Activated naive CD8-positive, alpha-beta T cell treated with anti-CD3 and anti-CD28 coated beads, Interleukin-2, amount 50 U/mL, for 24 hours (primary cell): ENCODE measurements at regions not wholly inside any gene's neighbourhood (a gene's known extent, or its start where the extent isn't known, plus 50 kb on each side); places are given as distances from the start of the nearest gene placed in this dataset.
A peak's percentile ranks its signal among the peaks of the same experiment; 100 is the strongest.

Experiments used
- ATAC-seq: fragments of 150-1000 bp; cut with Tn5 transposase; one replicate; pipeline ENCODE4 v1.10.0; 2021
- DNase-seq: peaks from one replicate; pipeline ENCODE4 v3.0.0; 2021
- H3K27ac Mint-ChIP-seq: one replicate; pipeline ENCODE4 v1.8.0; 2021; ENCODE audit warnings: mild to moderate bottlenecking, mixed read lengths
- H3K27me3 Mint-ChIP-seq: one replicate; pipeline ENCODE4 v1.8.0; 2021; ENCODE audit warnings: mixed read lengths
- H3K36me3 Mint-ChIP-seq: one replicate; pipeline ENCODE4 v1.8.0; 2021; ENCODE audit warnings: low read depth, mixed read lengths
- H3K4me1 Mint-ChIP-seq: one replicate; pipeline ENCODE4 v1.8.0; 2021; ENCODE audit warnings: mixed read lengths
- H3K4me3 Mint-ChIP-seq: one replicate; pipeline ENCODE4 v1.8.0; 2021; ENCODE audit warnings: mild to moderate bottlenecking, moderate library complexity, mixed read lengths
- H3K9me3 Mint-ChIP-seq: one replicate; pipeline ENCODE4 v1.8.0; 2021; ENCODE audit warnings: mixed read lengths

DNA sequence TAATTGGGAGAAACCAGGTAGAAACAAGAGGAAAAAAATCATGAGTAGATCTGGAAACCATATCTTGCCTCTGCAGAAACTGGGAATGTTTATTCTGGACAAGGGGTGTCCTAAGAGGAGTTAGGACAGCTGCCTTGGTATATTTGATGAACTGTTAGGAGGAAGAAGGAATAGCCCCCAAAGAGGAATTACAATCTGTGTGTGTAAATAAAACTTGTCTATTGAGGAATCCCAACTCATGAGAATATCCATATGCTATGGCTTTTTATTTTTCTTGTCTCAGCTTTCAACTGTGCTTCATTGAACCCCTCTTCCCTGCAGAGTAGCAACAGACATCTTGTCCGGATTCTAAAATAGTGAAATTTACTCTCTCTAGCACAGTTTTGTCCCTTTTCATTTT is 423.5 kb upstream of the SLC14A2 start:
- Mint-ChIP-seq H3K4me1 (no peaks in the 10 kb centered on the region), H3K36me3 (no peaks in the 10 kb centered on the region), H3K9me3 (no peaks in the 10 kb centered on the region), H3K27me3 (no peaks in the 10 kb centered on the region), H3K4me3 (no peak overlapping the region), H3K27ac (no peak overlapping the region)
- DNase-seq (no peak), ATAC-seq (no peak)

DNA sequence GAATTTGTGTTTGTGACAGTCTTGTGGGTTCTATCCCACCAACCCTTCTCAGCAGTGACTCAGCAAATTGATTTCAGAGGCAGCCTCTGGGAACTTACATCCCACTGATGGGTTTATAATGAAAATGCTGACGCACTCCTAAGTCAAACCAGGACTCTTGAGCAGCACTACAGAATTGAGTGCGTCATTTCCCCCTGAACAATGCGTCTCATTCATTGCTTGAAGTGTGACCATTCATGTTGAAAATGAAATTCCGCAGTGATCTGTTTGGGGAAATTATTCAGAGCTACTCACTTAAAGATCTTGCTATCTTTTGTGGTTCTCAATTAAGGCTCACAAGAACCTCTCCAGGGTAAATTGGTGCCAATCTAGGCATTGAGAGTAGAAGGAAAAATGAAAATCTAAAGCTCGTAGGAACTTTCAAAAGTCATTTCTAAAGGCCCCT is 417.7 kb upstream of the SLC14A2 start:
- no peaks in the 10 kb centered on the region for H3K9me3 Mint-ChIP-seq
- H3K4me3 Mint-ChIP-seq: no peak overlapping the region
- no peaks in the 10 kb centered on the region for H3K36me3 Mint-ChIP-seq
- no peaks in the 10 kb centered on the region for H3K4me1 Mint-ChIP-seq
- peaks cover 9% of the 10 kb centered on the region for H3K27me3 Mint-ChIP-seq
- ATAC-seq (no peak), DNase-seq (no peak)
- no peak overlapping the region for H3K27ac Mint-ChIP-seq

DNA sequence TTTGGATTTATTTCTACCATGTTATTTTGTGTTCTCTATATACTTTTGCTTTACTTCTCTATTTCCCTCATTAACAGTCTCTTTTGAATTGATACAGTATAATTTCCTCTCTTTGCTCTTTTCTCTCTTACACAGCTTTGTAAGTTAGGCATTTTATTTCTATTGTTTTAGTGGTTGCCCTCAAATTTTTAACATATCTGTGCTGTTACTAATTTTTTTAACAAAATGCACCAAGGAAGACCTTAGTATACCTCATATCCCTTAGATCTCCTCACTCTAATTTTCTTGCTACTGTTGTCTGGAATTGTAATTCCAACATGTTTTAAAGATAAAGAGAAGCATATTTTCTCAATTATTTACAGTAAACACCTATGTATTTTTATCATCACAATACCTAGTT is 416.8 kb upstream of the SLC14A2 start:
- H3K4me1 Mint-ChIP-seq: no peaks in the 10 kb centered on the region
- no peak overlapping the region for H3K27ac Mint-ChIP-seq
- H3K9me3 Mint-ChIP-seq: no peaks in the 10 kb centered on the region
- no peak overlapping the region for H3K4me3 Mint-ChIP-seq
- peaks cover 9% of the 10 kb centered on the region for H3K27me3 Mint-ChIP-seq
- no peaks in the 10 kb centered on the region for H3K36me3 Mint-ChIP-seq
- no peak for DNase-seq
- no peak for ATAC-seq

DNA sequence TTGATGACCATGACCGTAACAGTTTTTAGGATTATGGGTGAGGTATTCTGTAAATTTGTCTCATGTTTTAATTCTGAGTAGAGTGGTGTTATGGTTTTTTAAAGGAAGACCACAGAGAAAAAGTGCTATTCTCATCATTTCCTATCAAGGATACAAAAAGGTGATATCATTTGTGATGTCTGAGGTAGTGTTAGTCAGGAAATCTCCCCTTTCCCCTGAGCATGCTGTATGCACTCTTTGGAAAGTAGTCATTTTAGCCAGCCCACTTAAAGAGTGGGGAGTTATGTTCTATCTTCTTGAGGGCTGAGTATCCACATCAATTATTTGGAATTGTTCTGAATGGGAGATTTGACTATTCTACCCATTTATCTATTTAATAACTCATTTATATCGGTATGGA is 414.2 kb upstream of the SLC14A2 start:
- H3K4me1 Mint-ChIP-seq: no peaks in the 10 kb centered on the region
- H3K36me3 Mint-ChIP-seq: no peaks in the 10 kb centered on the region
- H3K4me3 Mint-ChIP-seq: no peak overlapping the region
- no peak overlapping the region for H3K27ac Mint-ChIP-seq
- no peak for DNase-seq
- no peaks in the 10 kb centered on the region for H3K9me3 Mint-ChIP-seq
- H3K27me3 Mint-ChIP-seq: peaks cover 9% of the 10 kb centered on the region
- no peak for ATAC-seq

DNA sequence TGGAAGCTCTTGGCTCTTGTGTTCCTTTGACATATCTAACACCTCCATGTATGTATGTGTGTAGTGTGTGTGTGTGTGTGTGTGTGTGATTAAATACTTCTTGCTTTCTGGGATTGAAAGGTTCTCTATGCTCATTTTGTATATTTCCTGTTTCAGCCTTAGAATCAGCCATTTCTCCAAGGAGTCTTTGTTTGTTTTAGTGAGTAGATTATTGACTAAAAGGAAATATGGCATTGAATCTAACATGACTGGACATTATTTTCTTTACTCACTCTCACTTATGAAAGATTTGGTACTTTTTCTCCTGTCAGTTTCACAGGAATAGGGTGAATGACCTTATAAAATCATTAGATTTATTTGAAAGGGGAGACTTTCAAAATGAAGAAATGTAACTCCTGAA is 413.8 kb upstream of the SLC14A2 start:
- Mint-ChIP-seq H3K9me3 (no peaks in the 10 kb centered on the region), H3K27me3 (peaks cover 9% of the 10 kb centered on the region), H3K36me3 (no peaks in the 10 kb centered on the region), H3K4me1 (no peaks in the 10 kb centered on the region), H3K4me3 (no peak overlapping the region), H3K27ac (no peak overlapping the region)
- ATAC-seq (no peak), DNase-seq (no peak)

DNA sequence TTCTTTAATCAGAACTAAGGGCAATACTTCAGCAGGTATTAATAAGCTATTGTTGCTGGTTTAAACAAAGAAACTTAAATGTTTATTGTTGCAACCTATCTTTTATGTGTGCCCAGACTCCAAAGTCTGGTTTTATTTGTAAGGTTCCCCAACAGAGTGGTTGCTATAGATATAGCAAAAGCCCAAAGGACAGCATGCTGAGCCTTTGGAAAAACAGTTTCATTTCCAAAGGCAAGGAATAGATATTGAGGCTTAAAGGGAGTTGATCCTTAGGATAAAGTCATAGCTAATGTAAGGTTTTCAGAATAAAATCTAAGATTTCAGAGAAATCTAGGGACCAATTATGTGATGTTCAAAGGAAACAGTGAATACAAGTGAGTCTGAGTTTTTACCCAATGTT is 413.2 kb upstream of the SLC14A2 start:
- Mint-ChIP-seq H3K27me3 (peaks cover 10% of the 10 kb centered on the region), H3K4me3 (no peak overlapping the region), H3K27ac (no peak overlapping the region), H3K4me1 (no peaks in the 10 kb centered on the region), H3K36me3 (no peaks in the 10 kb centered on the region), H3K9me3 (no peaks in the 10 kb centered on the region)
- ATAC-seq (no peak), DNase-seq (no peak)

DNA sequence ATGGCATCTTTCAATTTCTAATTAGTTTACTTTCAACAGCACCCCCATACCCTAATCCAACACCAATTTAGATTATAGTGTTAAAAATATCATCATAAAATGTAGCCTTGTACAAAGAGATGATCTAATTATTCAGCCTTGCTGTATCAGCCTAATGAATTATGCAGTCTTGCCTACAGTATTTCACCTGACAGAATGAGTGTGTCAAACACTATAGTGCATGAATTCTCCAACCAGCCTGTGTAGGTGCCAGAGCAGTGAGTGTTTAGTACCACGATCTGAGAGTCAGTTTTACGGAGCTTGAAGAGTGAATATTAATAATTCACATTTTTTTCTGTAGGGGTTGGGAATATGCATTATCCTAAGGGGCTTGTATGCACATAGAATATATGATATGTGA is 411.6 kb upstream of the SLC14A2 start:
- ATAC-seq: no peak
- no peak overlapping the region for H3K27ac Mint-ChIP-seq
- no peaks in the 10 kb centered on the region for H3K9me3 Mint-ChIP-seq
- H3K4me1 Mint-ChIP-seq: no peaks in the 10 kb centered on the region
- no peak overlapping the region for H3K4me3 Mint-ChIP-seq
- no peaks in the 10 kb centered on the region for H3K36me3 Mint-ChIP-seq
- H3K27me3 Mint-ChIP-seq: peaks cover 8% of the 10 kb centered on the region
- no peak for DNase-seq

DNA sequence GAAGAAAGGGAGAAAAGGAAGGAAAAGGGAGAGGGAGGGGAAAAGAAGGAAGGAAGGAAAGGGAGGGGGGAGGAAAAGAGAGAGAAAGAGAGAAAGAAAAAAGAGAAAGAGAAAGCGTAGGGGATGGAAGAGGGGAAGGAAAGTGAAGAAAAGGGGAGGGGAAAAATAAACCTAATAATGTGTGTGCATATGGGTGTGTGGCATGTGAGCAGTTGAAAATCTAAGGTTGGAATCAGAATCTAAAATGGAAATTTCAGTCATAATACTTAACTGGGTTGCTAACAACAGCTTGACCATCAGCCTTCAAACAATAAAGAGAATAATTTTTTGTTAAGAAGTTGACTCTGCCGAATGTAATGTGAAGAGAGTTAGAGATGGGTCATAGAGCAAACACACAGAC is 407.9 kb upstream of the SLC14A2 start:
- Mint-ChIP-seq H3K4me1 (no peaks in the 10 kb centered on the region), H3K27me3 (peaks cover 4% of the 10 kb centered on the region), H3K4me3 (no peak overlapping the region), H3K27ac (no peak overlapping the region), H3K36me3 (no peaks in the 10 kb centered on the region), H3K9me3 (no peaks in the 10 kb centered on the region)
- ATAC-seq: no peak
- no peak for DNase-seq

DNA sequence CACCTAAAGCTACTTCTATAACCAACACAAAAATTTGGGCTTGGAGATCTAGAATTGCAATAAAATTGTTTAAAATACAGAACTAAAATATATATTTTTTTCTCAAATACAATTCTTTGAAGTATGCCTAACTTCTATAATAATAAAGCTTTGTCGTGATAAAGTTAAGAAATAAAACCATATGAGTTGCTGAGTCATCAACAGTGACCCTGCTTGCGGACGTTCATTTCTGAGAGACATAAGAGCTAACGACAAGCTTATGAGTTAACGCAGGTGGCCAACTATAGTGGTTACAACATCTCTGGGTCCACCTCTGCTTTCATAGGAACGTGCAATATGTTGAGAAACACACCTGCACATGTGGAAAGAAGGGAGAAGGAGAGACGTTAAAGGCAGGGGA is 407.1 kb upstream of the SLC14A2 start:
- H3K27me3 Mint-ChIP-seq: peaks cover 4% of the 10 kb centered on the region
- no peak overlapping the region for H3K27ac Mint-ChIP-seq
- no peak overlapping the region for H3K4me3 Mint-ChIP-seq
- ATAC-seq: no peak
- H3K4me1 Mint-ChIP-seq: no peaks in the 10 kb centered on the region
- H3K9me3 Mint-ChIP-seq: no peaks in the 10 kb centered on the region
- no peaks in the 10 kb centered on the region for H3K36me3 Mint-ChIP-seq
- no peak for DNase-seq

DNA sequence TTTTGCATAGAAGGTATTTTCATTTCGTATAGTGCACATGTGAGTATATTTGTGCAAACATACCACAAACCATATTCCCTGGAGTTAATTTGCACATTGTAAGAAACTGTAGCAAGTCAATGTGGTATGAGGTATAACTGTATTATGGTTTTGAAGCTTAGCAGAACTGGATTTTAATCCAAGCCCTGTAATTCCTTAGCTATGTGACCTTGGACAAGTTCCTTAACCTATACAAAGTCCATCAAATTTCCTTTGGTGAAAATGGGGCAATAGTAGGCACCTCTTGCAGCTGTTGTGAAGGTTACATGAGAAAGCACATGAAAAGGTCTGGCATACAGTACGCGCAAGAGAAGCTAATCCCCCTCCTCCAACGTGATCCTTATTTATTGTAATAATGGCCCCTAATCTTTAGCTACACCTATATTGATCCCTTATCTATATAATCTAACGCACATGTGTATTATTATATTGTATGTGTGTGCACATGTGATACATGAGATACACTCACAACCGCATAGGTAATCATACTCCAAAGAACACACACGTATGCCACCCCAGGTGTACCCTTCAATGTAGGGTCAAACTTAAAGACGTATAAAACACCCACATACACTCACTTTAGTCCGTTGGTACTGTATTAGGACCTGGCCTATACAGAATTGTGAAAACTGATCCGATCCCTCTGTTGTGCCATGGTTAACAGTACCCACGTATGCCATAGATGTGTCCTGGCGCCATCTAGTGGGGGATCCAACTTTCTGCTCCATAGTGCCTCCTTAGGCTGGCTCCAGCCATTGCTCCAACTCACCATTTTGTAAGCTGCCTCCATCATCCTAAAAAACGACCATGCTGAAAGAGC is 402.9 kb upstream of the SLC14A2 start:
- Mint-ChIP-seq H3K36me3 (no peaks in the 10 kb centered on the region), H3K4me3 (no peak overlapping the region), H3K27ac (no peak overlapping the region), H3K27me3 (peaks cover 2% of the 10 kb centered on the region), H3K9me3 (no peaks in the 10 kb centered on the region), H3K4me1 (no peaks in the 10 kb centered on the region)
- peak; percentile 78 for DNase-seq
- peak; percentile 92 for ATAC-seq

DNA sequence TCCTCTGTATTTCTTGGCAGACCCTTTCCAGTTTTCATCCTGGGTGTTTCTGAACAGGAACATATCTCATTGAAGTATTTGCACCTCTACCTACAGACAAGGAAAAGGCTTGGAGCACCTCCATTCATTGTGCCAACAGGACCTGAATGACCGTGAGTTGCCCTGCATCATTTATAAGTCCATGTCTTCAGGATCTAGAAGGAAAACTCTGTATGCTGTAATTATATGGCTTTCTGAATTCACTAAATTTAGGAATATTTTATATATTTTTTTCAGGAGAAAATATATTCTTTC is 402.3 kb upstream of the SLC14A2 start:
- H3K27ac Mint-ChIP-seq: no peak overlapping the region
- DNase-seq: no peak
- H3K9me3 Mint-ChIP-seq: no peaks in the 10 kb centered on the region
- peaks cover 2% of the 10 kb centered on the region for H3K27me3 Mint-ChIP-seq
- H3K36me3 Mint-ChIP-seq: no peaks in the 10 kb centered on the region
- H3K4me3 Mint-ChIP-seq: no peak overlapping the region
- peak; percentile 20 for ATAC-seq
- H3K4me1 Mint-ChIP-seq: no peaks in the 10 kb centered on the region

DNA sequence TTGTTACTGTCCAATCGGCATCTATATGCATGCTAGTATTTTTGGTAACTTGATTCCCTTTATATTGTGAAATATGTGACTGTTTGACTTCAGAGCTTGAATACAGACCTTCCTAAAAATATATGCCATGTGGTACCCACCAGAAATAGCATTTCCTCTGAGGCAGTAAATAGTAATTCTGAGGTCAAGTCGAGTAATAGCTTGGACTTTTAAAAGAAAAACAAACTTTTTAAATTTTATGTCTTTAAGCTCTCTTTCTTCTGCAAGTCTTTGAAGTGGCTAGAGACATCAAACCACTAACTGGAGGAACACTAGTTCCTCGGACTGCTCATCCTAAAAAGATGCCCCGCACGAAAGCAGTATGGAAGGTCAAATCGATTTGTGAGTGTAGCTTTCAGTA is 396.8 kb upstream of the SLC14A2 start:
- Mint-ChIP-seq H3K4me1 (no peaks in the 10 kb centered on the region), H3K27me3 (no peaks in the 10 kb centered on the region), H3K27ac (no peak overlapping the region), H3K36me3 (no peaks in the 10 kb centered on the region), H3K4me3 (no peak overlapping the region), H3K9me3 (peaks cover 3% of the 10 kb centered on the region)
- no peak for DNase-seq
- ATAC-seq: no peak

DNA sequence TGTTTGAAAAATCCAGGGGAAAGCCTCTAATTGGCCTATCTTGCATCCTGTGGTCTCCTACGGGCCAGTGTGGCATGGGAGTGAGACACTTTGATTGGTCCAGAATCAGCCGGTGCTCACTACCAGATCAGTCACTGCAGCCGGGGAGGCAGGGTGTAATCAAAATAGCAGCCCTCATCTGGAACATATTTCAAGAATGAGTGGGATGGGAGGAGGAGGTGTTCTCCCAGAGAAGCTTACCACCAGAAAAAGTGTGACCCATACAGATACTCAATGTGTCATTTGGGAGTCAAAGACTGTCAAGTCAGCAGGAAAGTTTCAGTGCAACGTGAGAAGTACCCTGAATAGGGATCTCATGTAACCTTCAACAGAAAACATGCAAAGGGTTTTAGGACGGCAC is 393.9 kb upstream of the SLC14A2 start:
- H3K4me1 Mint-ChIP-seq: no peaks in the 10 kb centered on the region
- H3K4me3 Mint-ChIP-seq: no peak overlapping the region
- H3K9me3 Mint-ChIP-seq: peaks cover 3% of the 10 kb centered on the region
- ATAC-seq (no peak), DNase-seq (no peak)
- no peak overlapping the region for H3K27ac Mint-ChIP-seq
- H3K27me3 Mint-ChIP-seq: no peaks in the 10 kb centered on the region
- H3K36me3 Mint-ChIP-seq: no peaks in the 10 kb centered on the region

DNA sequence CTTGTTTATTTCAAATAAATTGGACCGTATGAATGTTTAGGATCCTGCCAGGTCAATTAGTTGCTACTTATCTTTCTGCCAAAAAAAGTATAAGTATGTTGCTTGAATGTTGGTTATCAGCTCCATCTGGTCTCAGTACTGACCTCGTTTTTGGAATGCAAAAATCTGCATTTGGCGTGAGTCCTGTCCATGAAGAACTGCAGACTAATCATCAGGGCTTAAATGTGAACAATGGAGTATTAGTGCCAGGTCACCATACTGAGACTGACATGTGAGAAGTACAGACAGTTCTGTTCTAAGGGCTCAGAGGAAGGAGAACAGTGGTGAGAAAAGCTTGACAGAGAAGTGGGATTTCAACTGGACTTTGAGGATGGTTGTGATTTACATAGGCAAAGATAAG is 393.1 kb upstream of the SLC14A2 start:
- ATAC-seq (no peak), DNase-seq (no peak)
- Mint-ChIP-seq H3K27ac (no peak overlapping the region), H3K4me1 (no peaks in the 10 kb centered on the region), H3K9me3 (peaks cover 3% of the 10 kb centered on the region), H3K4me3 (no peak overlapping the region), H3K27me3 (no peaks in the 10 kb centered on the region), H3K36me3 (no peaks in the 10 kb centered on the region)

DNA sequence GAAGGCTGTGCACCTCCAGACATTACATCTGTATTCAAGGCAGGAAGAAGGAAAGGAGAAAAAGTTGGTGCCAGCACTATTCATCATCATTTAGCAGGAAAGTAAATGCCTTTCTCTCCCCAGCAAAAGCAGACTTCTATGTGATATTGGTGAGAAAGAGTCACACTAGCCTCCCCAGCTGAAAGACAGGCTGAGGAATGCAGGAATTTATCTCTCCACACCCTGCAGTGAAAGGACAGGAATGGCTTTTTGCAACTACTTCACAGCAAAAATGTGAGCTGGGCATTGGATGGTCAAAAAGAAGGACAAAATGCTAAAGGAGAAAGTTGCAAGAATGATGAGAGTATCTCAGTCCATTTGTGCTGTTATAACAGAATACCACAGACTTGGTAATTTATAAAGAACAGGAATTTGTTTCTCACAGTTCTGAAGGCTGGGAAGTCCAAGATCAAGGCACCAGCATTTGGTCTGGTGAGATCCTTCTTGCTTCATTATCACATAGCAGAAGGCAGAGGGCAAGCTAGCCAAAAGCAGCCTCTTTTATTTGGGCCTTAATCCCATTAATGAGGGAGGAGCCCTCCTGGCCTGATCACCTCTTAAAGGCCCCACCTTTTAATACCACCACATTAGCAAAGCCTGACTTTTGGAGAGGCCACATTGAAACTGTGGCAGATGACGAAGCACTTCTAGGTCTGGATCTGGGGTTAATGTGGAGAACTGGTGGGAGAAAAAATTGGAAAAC is 388.1 kb upstream of the SLC14A2 start:
- H3K36me3 Mint-ChIP-seq: no peaks in the 10 kb centered on the region
- no peaks in the 10 kb centered on the region for H3K4me1 Mint-ChIP-seq
- ATAC-seq (no peak), DNase-seq (no peak)
- no peak overlapping the region for H3K27ac Mint-ChIP-seq
- peaks cover 3% of the 10 kb centered on the region for H3K9me3 Mint-ChIP-seq
- H3K27me3 Mint-ChIP-seq: no peaks in the 10 kb centered on the region
- no peak overlapping the region for H3K4me3 Mint-ChIP-seq
